ENCODE measurements at regions not wholly inside any gene's neighbourhood (a gene's known extent, or its start where the extent isn't known, plus 50 kb on each side); places are given as distances from the start of the nearest gene placed in this dataset.
"Not testable (repeated sequence)": the region's sequence is repeated elsewhere in the genome, so short reads cannot be mapped to it uniquely, and the experiment has no call there.

DNA sequence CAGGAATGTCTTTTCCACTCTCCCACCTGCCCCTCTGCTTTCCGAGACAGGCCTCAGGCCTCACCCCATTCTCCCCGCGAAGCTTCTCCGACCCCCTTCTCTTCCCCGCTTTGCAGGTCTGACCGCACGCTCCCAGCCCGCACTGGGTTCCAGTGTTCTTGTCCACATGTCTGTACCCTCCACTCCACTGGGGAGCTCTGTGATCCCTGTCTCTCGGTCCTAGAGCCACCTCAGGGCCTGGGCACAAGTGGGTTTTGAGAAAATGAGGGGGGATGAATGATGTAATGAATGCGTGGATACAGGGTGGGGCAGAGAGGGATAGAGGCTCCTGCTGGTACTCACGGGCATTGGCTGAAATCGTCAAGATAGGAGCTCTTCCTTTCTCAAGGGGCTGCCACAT, 2898.9 kb downstream of the RPIA start:
- not testable (repeated sequence) for H3K4me3 ChIP-seq (ENCODE audit: low read depth, low read length)

DNA sequence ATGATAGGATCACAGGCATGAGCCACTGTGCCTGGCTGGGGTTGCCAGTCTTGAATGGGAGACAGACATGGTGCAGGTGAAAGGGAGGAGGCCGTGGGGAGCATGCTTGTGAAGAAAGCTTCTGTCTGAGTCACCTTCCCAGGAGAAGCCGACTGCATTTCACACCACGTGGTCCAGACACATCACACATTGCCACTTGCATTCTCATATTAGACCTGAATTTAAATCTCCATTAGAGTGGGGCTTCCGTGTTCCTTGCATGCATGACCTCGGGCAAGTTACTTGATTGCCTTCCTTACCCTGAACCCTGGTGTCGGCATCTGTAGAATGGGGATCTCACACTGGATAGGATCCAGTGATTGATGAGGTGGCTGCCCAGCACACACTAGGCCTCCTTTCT, 2899.6 kb downstream of the RPIA start:
- not testable (repeated sequence) for H3K4me3 ChIP-seq (ENCODE audit: low read depth, low read length)

GRCh38 chr2:91597436-91597835, 2906.0 kb downstream of the RPIA start:
- not testable (repeated sequence) for H3K4me3 ChIP-seq (ENCODE audit: low read depth, low read length)

GRCh38 chr2:91598519-91598918, 2907.0 kb downstream of the RPIA start:
- H3K4me3 ChIP-seq (ENCODE audit: low read depth, low read length): not testable (repeated sequence)

DNA sequence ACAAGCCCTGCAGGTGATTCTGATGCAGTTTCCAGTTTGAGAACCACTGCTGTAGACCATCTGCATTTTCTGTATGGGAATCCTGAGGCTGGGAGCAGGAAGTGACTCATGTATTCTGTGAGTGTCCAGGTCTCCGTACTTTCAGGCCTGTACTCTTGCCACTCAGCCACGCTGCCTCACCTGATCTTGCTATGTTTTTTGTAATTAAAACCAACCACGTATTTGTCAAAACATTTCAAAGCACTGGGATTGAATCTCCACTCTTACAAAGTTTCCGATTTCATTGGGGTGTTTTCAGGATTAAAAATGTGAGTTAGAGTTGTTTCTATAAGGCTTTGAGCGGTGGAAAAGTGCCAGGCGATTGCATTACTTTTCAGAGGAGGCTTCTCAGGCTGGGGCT, 2907.5 kb downstream of the RPIA start:
- H3K4me3 ChIP-seq (ENCODE audit: low read depth, low read length): not testable (repeated sequence)

DNA sequence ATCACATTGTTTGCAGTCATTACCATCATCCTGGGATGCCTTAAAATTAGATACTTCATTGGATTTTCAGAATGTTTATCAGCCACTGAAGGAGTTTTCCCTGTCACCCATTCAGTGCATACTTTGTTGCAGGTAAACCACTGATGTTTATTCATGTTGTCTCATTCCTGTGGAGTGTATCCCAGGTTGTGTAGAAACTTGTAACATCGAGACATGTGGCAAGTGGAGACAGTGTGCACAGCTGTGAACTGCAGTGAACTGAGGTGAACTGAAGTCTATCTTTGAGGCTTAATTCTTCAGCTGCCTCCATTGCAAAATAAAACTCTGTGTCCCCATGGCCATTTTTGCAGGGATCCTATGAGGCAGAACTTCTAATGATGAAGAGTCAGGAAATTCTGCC, 2911.4 kb downstream of the RPIA start:
- H3K4me3 ChIP-seq (ENCODE audit: low read depth, low read length): not testable (repeated sequence)

DNA sequence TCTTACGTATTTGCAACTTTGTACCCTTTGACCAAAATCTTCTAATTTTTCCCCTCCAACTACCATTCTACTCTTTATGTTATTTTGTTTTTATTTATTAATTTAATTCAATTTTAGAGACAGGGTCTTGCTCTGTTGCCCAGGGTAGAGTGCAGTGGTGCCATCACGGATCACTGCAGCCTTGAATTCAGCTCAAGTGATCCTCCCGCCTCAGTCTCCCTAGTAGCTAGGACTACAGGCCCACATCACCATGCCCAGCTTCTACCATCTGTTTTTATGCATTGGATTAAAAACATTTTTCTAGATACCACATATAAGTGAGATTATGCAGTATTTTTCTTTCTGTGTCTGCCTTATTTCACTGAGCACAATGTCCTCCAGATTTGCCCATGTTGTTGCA, 2912.5 kb downstream of the RPIA start:
- H3K4me3 ChIP-seq (ENCODE audit: low read depth, low read length): not testable (repeated sequence)

DNA sequence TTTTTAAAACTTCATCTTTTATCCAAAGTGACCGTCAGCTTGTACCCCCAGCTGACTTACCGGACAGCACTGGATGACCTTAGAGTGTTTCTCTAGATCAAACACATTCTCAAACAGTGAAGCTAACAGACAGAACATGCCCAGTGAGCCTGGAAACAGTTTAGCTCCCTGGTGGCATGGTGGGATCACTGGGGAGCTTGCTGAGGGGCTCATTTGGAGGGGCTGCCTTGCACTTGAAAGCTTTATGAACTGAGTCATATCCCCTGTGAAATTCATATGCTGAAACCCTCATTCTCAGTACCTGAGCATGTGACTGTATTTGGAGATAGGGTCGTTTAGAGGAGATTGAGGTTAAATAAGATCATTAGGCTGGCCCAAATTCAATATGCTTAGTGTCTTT, 2913.2 kb downstream of the RPIA start:
- H3K4me3 ChIP-seq (ENCODE audit: low read depth, low read length): not testable (repeated sequence)

DNA sequence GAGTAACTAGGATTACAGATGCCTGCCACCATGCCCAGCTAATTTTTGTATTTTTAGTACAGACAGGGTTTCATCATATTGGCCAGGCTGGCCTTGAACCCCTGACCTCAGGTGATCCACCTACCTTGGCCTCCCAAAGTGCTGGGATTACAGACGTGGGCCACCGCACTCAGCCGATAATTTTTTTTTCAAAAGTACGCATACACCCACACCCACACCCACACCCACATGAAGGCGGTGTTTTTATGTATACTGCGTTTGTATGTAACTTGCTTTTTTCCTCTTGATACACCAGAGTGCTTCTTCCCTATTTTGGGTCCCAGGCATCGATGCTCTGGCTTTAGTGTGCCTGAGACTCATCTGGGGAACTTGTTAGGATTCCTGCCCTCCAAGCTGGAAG, 2932.3 kb downstream of the RPIA start:
- H3K4me3 ChIP-seq (ENCODE audit: low read depth, low read length): not testable (repeated sequence)

- not testable (repeated sequence) for H3K4me3 ChIP-seq (ENCODE audit: low read depth, low read length)
Observed at GRCh38 chr2:91628471-91628870, 2937.0 kb downstream of the RPIA start.

DNA sequence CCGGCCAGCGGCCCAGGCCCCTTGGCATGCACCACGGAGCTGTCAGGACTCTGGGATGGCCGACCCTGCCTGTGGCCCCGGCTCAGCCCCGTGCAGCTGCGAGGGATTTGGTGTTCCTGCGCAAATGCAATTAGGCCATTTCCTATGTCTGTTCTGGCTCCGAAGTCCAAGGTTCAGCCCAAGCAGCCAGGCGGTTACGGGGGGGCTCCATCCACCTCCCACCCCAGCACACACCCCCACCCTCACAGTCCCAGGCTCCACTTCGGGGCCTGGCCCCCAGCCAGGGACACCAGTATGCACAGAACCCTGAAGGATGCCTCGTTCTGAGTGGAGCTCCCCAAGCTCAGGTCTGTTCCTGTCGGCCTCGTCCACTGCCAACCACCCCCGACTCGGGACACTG, 2965.7 kb downstream of the RPIA start:
- not testable (repeated sequence) for H3K4me3 ChIP-seq (ENCODE audit: low read depth, low read length)

GRCh38 chr2:91658336-91658735, 2966.9 kb downstream of the RPIA start:
- H3K4me3 ChIP-seq (ENCODE audit: low read depth, low read length): not testable (repeated sequence)

GRCh38 chr2:91659189-91659916, 2967.9 kb downstream of the RPIA start:
- H3K4me3 ChIP-seq (ENCODE audit: low read depth, low read length): peak overlapping the region; percentile 46

- peak overlapping the region; percentile 38 for H3K4me3 ChIP-seq (ENCODE audit: low read depth, low read length)
Observed at GRCh38 chr2:91659917-91660275, 2968.4 kb downstream of the RPIA start.

GRCh38 chr2:91667341-91667740, 2975.9 kb downstream of the RPIA start:
- H3K4me3 ChIP-seq (ENCODE audit: low read depth, low read length): not testable (repeated sequence)

- not testable (repeated sequence) for H3K4me3 ChIP-seq (ENCODE audit: low read depth, low read length)
Observed at GRCh38 chr2:91685541-91685940, 2994.1 kb downstream of the RPIA start.

DNA sequence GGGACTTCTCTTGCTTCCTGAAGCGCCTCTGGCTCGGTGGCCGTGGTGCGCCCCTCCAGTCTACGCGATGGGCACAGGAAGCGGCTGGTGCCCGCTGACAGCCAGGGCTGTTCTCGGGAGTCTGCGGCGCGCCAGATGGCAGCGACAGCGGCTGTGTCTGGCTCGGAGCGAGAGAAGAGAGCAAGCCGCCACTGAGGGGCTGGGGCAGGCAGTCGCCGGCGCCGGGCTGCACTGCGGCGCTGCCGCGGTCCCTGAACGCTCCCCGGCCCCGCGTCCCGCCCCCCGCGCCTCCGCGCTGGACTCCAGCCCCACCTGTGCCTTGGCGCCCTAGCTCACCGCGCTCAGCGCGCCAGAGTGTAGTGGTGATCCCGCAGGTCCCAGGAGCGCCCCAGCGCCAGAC, 2994.6 kb downstream of the RPIA start:
- H3K4me3 ChIP-seq (ENCODE audit: low read depth, low read length): not testable (repeated sequence)
